Stimulated activated CD4-positive, alpha-beta T cell treated with anti-CD3 and anti-CD28 coated beads, Interleukin-15, amount 100 ng/mL, for 24 hours (primary cell): ENCODE measurements at regions not wholly inside any gene's neighbourhood (a gene's known extent, or its start where the extent isn't known, plus 50 kb on each side); places are given as distances from the start of the nearest gene placed in this dataset.

Experiments
- DNase-seq: peaks from one replicate; pipeline ENCODE4 v3.0.0-alpha.2; 2020

DNA sequence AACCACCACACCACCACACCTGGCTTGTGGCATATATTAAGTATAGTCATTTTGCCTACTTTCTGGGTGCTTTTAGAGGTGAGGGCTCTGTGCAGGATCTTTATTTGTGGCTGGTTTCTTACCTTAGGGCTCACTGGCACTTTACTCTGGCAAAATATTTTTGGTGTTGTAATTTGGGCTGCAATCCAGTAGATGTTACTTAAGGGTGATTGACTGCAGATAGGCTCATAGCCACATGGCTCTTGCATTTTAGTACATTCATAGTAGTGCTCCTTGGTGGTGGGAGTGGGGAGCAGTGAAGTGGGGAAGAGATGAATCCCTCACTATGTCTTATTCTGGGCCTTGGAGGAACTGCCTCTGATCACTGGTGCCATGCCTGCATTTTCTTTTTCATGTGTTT, 376.1 kb upstream of the GRIN3A start:
- no peak for DNase-seq

GRCh38 chr9:102113191-102113590, 374.7 kb upstream of the GRIN3A start:
- DNase-seq = no peak

DNA sequence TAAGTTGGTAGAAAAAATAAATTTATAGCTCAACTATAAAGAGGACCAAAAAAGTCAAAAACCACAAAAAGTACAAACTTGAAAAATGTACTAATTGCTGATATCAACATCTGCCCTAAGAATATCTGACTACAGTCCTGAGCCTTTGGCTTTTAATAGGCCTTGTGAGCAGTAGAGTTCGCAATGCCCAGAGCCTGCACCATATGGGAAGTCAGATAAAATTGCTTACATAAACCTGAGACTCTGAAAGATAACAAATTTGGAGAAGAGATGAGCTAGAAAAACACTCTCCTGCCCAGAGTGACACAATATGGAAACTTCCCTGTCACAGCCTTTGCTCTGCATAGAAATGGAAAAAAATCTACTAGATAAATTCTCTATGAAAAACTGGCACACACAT, 368.0 kb upstream of the GRIN3A start:
- no peak for DNase-seq

GRCh38 chr9:102101723-102102122, 363.3 kb upstream of the GRIN3A start:
- DNase-seq = no peak

DNA sequence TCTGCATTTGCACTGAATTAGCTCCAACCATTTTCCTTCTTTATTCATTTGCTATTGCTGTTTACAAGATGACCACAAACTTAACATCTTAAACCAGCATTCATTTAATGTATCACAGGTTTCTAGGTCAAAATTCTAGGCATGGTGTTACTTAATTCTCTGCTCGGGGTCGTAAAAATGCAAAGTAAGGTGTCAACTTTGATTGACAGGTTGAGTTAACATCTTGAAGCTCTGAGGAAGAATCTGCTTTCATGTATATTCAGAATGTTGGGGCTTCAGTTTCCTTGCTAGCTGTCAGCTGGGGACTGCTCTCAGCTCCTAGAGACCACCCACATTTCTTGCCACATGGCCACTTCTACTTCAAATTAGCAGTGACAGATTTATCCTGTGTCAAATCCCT, 348.7 kb upstream of the GRIN3A start:
- no peak for DNase-seq

DNA sequence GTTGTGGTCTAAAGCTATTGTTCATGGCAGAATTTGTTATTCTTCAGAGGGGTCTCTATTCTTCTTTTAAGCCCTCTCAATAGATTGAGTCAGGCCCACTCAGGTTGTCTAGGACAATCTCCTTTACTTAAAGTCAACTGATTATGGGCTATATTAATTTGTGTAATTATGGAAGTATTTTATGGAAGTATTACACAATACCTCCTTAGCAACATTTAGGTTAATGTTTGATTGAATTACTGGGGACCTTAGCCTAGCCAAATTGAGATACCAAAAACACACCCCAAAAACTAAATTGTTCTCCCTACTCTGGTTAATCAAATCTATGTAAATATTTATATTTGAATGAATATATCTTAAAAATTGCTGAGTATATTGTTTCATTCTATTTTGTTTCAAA, 347.1 kb upstream of the GRIN3A start:
- DNase-seq = no peak

- no peak for DNase-seq
Observed at GRCh38 chr9:102072059-102072764, 333.8 kb upstream of the GRIN3A start.

- DNase-seq = no peak
Observed at GRCh38 chr9:102069969-102070368, 331.5 kb upstream of the GRIN3A start.

DNA sequence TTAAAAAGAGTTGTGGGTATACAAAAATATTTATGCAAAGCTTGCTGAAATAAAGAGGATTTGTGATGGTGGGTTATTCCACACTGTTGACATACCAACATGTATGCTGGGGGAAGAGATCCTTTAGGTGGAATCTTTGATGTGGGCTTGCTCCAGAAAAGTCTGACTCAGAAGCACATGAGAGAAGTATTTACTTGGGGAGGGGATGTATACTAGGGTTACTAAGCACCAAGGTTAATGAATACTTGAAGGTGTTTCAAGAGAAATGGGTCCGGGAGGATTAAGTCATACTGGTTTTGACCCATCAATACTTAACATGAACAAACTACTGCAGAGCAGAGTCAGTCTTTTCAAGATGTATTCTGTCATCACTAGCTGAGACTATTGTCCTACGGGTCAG, 316.4 kb upstream of the GRIN3A start:
- DNase-seq = no peak

- no peak for DNase-seq
Observed at GRCh38 chr9:102049586-102050246, 311.3 kb upstream of the GRIN3A start.

DNA sequence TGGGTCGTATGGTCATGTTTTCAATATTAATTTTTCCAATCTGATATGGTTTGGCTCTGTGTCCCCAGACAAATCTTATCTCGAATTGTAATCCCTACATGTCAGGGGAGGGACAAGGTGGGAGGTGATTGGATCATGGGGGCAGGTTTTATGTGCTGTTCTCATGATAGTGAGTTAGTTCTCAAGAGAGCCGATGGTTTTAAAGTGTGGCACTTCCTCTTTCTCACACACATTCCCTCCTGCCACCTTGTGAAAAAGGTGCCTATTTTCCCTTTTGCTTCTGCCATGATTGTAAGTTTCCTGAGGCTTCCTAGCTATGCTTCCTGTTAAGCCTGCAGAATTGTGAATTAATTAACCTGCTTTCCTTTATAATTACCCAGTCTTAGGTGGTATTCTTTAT, 309.1 kb upstream of the GRIN3A start:
- DNase-seq = no peak

DNA sequence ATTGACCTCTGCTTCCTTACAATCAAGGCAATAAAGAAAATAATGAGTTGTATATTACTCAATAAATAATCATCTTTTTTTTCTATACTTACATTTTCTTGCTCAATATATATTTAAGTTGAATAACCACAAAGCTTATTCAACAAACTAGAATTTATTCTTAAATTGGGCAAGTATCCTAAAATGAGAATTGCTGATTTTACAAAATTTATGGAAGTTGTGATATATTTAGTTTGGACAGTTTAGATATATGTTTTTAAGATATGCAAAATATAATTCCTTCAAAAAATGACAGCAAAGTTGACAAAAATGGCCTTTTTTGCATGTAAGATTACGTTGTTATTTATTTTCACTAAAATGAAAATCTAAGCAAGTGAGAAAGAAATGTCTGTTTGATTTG, 305.7 kb upstream of the GRIN3A start:
- no peak for DNase-seq

GRCh38 chr9:102038006-102038405, 299.6 kb upstream of the GRIN3A start:
- no peak for DNase-seq

- DNase-seq = no peak
Observed at GRCh38 chr9:102035929-102036328, 297.5 kb upstream of the GRIN3A start.

DNA sequence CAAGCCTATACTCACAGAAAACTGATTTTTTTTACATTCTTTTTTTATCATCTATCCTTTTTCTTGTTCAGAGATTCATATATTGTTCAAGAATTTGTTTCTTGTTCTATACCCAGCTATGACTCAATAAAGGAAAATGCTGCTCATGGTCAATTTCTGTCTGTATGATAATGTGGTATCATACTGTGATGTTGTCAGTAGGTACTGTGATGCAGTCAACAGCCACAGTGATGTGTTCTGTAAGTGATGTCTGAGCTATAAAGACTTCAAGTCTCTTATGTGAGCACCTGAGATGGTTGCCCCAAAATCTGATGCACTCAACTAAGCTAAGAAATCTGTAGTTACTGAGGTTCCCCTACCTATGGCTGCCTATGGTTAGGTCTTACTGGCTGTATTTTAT, 294.2 kb upstream of the GRIN3A start:
- no peak for DNase-seq

DNA sequence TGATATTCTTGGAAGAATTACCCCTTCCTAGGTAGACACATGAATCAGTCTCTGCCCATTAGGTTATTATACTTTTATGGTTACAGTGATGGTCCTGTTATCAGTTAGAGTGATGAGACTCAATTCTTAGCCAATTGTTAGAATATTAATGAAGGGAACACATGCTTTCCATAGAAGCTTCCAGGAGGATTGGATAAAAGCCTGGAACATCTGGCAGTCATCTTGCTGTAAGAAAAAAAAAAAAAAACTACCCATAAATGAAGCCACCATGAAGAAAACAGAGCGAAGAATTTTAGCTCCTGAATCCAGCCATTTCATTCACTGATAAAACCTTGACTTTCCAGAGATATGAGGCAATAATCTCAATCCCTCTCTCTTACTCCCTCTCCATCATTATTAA, 262.5 kb upstream of the GRIN3A start:
- DNase-seq = no peak

DNA sequence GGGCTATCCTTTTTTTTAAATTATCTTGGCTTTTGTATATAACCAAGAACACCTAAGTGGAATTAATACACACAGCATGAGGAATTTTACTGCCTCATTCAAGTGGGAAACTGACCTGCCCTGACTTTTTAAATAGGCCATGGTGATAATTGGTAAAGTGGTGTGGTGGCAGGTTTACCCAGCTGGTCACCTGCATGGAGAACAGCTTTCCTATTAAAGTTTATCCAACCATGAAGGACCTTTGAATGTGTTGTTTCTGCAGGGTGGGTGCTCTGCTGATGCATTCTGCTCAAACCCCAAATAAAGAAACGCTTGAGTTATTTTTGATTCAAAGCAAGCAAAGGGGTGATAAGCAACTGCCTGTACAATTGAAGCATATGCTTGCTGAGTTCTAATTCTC, 261.0 kb upstream of the GRIN3A start:
- no peak for DNase-seq

- no peak for DNase-seq
Observed at GRCh38 chr9:101995231-101995630, 256.8 kb upstream of the GRIN3A start.

DNA sequence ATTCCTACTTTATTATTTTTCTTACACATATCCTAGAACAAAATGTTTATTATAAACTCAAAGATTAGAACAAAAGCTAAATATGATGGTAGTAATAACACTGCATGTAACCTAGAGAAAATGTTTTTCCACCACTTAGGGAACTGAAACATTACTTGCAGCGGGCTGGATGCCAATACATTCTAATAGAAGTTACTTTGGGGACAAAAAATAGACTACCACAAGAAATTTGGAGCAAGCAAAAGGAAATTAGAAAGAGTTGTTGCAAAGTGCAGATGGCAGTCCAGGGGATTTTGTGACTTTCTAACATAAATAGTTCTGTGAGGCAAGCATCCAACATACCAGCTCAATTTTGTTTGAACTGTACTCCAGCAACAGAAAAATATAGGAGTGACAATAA, 255.3 kb upstream of the GRIN3A start:
- DNase-seq = no peak

- DNase-seq = no peak
Observed at GRCh38 chr9:101991926-101992325, 253.5 kb upstream of the GRIN3A start.

GRCh38 chr9:101977614-101978210, 239.3 kb upstream of the GRIN3A start:
- DNase-seq = no peak

DNA sequence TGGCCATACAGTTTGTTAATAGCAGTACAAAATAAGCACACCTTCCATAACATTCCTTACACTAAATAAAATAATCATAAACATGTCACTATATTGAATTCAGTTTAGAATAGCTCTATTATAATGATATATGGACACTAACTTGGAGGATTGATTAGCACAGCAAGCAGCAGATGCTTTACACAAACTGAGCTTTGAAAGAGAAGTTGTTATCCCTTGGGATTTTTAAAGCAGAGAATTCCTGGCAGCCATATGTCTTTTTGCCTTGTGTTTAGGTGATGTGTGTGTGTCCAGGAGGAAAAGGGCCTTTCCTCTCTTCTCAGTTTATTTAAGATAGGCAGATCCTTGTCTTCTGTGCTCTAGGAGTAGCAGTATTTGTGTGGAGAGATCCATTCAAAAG, 232.2 kb upstream of the GRIN3A start:
- DNase-seq = no peak

GRCh38 chr9:101968392-101968791, 229.9 kb upstream of the GRIN3A start:
- DNase-seq = no peak

GRCh38 chr9:101966691-101967090, 228.2 kb upstream of the GRIN3A start:
- no peak for DNase-seq

DNA sequence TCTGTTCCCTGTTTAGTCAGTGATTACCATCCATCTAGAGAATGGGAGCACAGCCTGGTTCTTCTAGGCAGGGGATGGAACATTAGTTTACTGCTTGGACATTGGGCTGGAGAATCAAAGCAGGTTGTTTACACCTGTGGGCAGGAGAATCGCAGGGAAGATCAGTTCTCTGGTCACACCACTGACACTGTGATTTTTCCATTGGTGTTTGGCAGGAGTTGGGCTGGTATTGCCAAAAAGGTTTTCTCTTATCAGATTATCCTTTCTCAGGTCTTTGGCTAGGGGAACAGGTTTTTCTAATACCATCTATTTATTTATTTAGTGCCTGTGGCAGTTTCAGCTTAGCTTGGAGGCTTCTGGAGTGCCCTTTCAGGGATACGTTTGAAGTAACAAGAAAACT, 219.3 kb upstream of the GRIN3A start:
- no peak for DNase-seq
